Gastroesophageal sphincter (tissue), 4 donors: ENCODE measurements at regions not wholly inside any gene's neighbourhood (a gene's known extent, or its start where the extent isn't known, plus 50 kb on each side); places are given as distances from the start of the nearest gene placed in this dataset.
"Not testable (repeated sequence)": the region's sequence is repeated elsewhere in the genome, so short reads cannot be mapped to it uniquely, and the experiment has no call there.

Source experiments
- ATAC-seq: fragments of 150-250 bp; one replicate; pipeline ENCODE4 v1.9.1; 2016; ENCODE audit warnings: mild to moderate bottlenecking, moderate library complexity
- H3K27ac ChIP-seq, 4 donors: fragments of 200-600 bp; sonication (generic) in 3 of 4; 1 replicate in 3 of 4; 2 replicates in 1 of 4; pipeline ENCODE4 v1.5.1; 2016 to 2019
- H3K27me3 ChIP-seq: fragments of 200-600 bp; sonication (generic); one replicate; pipeline ENCODE4 v1.5.1; 2019
- H3K36me3 ChIP-seq, 2 donors: fragments of 200-600 bp; sonication (generic); one replicate each; pipeline ENCODE4 v1.5.1; 2019; ENCODE audit warnings: control low read depth in 1 of 2
- H3K4me1 ChIP-seq, 3 donors: fragments of 200-600 bp; sonication (generic); 1 replicate in 2 of 3; 2 replicates in 1 of 3; pipeline ENCODE4 v1.5.1; 2016 to 2019; ENCODE audit warnings: control low read depth in 2 of 3
- H3K4me3 ChIP-seq, 2 donors: fragments of 200-600 bp; sonication (generic); one replicate each; pipeline ENCODE4 v1.5.1; 2019; ENCODE audit warnings: mild to moderate bottlenecking in 1 of 2, moderate library complexity in 1 of 2
- H3K9me3 ChIP-seq, 3 donors: fragments of 200-600 bp; sonication (generic); one replicate each; pipeline ENCODE4 v1.5.1; 2017 to 2019; ENCODE audit warnings: control low read depth in 2 of 3
- EP300 ChIP-seq: sonication (generic); formaldehyde crosslinking; IDR thresholded peaks from one replicate; pipeline ENCODE4 v1.6.1; 2017; ENCODE audit warnings: antibody characterized with exemption, mild to moderate bottlenecking
- POLR2A ChIP-seq, 2 donors: fragments of 450-650 bp; IDR thresholded peaks; one replicate each; pipeline ENCODE4 v1.6.1; 2017; ENCODE audit warnings: antibody characterized with exemption in 2 of 2, mild to moderate bottlenecking in 2 of 2, moderate library complexity in 1 of 2
- POLR2AphosphoS5 ChIP-seq: sonication (generic); formaldehyde crosslinking; IDR thresholded peaks from one replicate; pipeline ENCODE4 v1.6.1; 2017; ENCODE audit warnings: antibody characterized with exemption
- WGBS, 2 donors: methylation state at CpG; one replicate each; pipeline ENCODE4 v1.1.5; 2018; ENCODE audit warnings: low coverage in 1 of 2; 5-methylcytosine and 5-hydroxymethylcytosine counted together
- TF ChIP-seq, protein P1 (sequence below), 4 experiments: fragments of 200-600 bp in 2 of 4; fragments of 450-650 bp in 2 of 4; sonication (generic) in 1 of 4; IDR thresholded peaks; one replicate each; pipeline ENCODE4 v1.5.1; 2017 to 2019; ENCODE audit warnings: antibody characterized with exemption in 4 of 4, mild to moderate bottlenecking in 2 of 4, moderate library complexity in 2 of 4

DNA sequence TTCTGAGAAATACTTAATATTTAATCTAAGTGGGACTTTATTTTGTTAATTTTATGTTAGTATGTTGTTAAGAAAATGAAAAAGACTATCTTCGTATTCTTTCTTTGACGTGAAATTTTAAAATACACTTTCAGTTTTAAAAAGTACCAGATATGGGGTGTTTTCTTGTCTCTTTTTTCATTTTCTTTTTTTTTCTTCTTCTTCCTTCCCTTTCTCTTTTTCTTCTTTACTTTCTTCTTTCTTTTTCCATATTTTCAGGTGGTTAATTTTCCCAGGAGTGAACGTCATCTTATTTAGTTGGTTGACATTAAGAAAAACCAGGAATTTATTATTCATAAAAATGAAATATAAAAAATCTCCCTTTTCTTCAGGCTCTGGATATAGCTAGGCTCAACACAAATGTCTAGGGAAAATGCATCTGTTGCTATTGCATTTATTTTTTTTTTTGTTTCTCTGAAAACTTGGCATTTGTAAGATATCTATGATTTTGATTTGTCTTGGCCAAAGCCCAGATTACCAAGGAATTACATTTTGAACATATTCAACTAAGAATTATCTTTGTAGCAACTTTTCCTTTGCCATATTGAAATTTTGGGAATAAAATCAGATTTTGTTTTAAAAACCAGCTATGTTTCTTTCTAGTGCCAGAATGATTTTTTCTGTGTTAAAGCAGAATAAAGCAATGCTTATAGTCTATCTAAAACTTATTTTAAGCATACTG lies 241.3 kb upstream of the FOXP2 start:
- H3K36me3 ChIP-seq: no peaks in the 10 kb centered on the region
- WGBS, 2 donors: 87 to 88% methylated on average over 2 to 3 of the region's 3 CpGs
- no peaks in the 10 kb centered on the region for H3K4me1 ChIP-seq
- H3K9me3 ChIP-seq: no peaks in the 10 kb centered on the region
- H3K27me3 ChIP-seq: no peaks in the 10 kb centered on the region
- no peak overlapping the region for H3K4me3 ChIP-seq
- H3K27ac ChIP-seq: no peak overlapping the region
- TF ChIP-seq POLR2A (IDR thresholded peaks at IDR 0.05): no peak
- TF ChIP-seq EP300: no peak
- TF ChIP-seq POLR2AphosphoS5: no peak
- TF ChIP-seq, protein P1, sequence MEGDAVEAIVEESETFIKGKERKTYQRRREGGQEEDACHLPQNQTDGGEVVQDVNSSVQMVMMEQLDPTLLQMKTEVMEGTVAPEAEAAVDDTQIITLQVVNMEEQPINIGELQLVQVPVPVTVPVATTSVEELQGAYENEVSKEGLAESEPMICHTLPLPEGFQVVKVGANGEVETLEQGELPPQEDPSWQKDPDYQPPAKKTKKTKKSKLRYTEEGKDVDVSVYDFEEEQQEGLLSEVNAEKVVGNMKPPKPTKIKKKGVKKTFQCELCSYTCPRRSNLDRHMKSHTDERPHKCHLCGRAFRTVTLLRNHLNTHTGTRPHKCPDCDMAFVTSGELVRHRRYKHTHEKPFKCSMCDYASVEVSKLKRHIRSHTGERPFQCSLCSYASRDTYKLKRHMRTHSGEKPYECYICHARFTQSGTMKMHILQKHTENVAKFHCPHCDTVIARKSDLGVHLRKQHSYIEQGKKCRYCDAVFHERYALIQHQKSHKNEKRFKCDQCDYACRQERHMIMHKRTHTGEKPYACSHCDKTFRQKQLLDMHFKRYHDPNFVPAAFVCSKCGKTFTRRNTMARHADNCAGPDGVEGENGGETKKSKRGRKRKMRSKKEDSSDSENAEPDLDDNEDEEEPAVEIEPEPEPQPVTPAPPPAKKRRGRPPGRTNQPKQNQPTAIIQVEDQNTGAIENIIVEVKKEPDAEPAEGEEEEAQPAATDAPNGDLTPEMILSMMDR (IDR thresholded peaks at IDR 0.05): no peak
- ATAC-seq: no peak

DNA sequence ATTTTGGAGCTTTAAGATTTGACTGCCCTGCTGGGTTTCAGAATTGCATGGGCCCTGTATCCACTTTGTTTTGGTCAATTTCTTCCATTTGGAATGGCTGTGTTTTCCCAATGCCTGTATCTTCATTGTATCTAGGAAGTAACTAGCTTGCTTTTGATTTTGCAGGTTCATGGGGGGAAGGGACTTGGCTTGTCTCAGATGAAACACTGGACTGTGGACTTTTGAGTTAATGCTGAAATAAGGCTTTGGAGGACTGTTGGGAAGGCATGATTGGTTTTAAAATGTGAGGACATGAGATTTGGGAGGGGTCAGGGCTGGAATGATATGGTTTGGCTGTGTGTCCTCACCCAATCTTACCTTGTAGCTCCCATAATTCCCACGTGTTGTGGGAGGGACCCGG lies 245.2 kb upstream of the FOXP2 start:
- H3K4me3 ChIP-seq, H3K4me1 ChIP-seq, H3K36me3 ChIP-seq, ATAC-seq, H3K9me3 ChIP-seq, H3K27me3 ChIP-seq, H3K27ac ChIP-seq: not testable (repeated sequence)
- 87 to 93% methylated on average over 2 of the region's 2 CpGs for WGBS, 2 donors

DNA sequence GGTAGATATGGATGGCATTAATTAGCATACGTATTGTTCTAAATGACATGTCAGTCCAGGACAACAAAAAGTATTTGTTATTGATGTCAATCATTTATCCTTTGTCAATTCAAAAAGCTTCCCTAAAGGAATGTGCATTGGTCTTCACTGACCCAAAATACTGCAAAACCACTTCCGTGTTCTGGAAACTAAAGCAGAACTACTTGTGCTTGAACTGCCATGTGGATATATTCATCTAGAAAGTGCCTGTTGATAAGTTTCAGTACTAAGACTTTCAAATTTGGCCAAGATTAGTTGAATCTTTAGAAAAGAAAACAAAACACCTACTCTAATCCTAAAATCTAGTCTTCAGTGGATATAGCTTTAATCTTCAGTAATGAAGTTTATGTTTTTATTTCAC lies 242.1 kb upstream of the PPP1R3A start:
- H3K9me3 ChIP-seq: no peaks in the 10 kb centered on the region
- no peak for TF ChIP-seq POLR2AphosphoS5
- TF ChIP-seq POLR2A (IDR thresholded peaks at IDR 0.05): no peak
- TF ChIP-seq, protein P1 (IDR thresholded peaks at IDR 0.05): no peak
- TF ChIP-seq EP300: no peak
- peaks cover 0 to 5% (median 2%) of the 10 kb centered on the region in 3 donors for H3K4me1 ChIP-seq
- H3K27me3 ChIP-seq: no peaks in the 10 kb centered on the region
- H3K4me3 ChIP-seq: no peak overlapping the region
- WGBS, 2 donors: 61 to 88% methylated on average over 2 of the region's 2 CpGs
- H3K36me3 ChIP-seq: no peaks in the 10 kb centered on the region
- no peak for ATAC-seq
- H3K27ac ChIP-seq: no peak overlapping the region

DNA sequence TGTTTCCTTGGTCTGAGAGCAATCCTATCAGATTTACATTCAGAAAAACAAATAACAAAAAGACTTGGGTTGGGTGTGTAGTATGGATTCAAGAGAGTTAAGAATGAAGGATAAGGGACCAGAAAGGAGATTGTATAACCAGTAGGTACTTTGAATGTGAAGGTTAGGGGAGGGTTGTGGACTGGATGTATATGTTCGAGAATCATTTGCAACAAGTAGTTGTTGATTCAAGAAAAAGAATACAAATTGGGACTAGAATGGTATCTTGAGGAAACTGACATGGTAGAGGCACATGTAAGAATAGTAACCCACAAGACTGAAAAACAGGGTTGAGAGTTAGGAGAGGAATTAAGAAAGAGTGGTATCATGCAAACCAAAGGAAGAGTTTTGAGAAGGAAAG lies 240.0 kb upstream of the PPP1R3A start:
- 87 to 100% methylated on average over 1 of the region's 1 CpG for WGBS, 2 donors
- H3K9me3 ChIP-seq: no peaks in the 10 kb centered on the region
- no peak for ATAC-seq
- peaks cover 2 to 17% (median 2%) of the 10 kb centered on the region in 3 donors for H3K4me1 ChIP-seq
- TF ChIP-seq, protein P1 (IDR thresholded peaks at IDR 0.05): no peak
- no peak for TF ChIP-seq EP300
- no peak for TF ChIP-seq POLR2A (IDR thresholded peaks at IDR 0.05)
- no peak for TF ChIP-seq POLR2AphosphoS5
- no peak overlapping the region for H3K4me3 ChIP-seq
- no peaks in the 10 kb centered on the region for H3K36me3 ChIP-seq
- H3K27me3 ChIP-seq: no peaks in the 10 kb centered on the region
- H3K27ac ChIP-seq: no peak overlapping the region

DNA sequence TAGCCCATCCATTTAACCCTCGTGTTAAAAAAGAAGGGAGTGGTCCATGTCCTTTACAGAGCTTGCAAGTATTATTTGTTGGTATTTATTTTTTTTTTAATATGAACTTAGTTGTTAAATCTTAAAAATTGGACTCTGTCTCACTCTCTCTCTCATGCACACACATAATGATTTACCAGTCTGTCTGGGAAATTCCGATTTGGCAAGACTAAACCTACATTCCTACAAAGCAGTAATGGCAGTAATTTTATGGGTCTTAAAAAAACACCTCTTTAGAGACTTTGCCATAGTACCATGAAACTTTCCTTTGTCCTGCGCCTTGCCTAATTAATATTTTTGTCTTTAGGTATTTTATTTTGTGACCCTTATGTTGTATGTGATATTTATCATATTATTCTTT lies 239.5 kb upstream of the PPP1R3A start:
- Histone ChIP-seq H3K4me1 (peaks cover 2 to 17% (median 2%) of the 10 kb centered on the region in 3 donors), H3K27me3 (no peaks in the 10 kb centered on the region), H3K36me3 (no peaks in the 10 kb centered on the region), H3K27ac (no peak overlapping the region), H3K9me3 (no peaks in the 10 kb centered on the region), H3K4me3 (no peak overlapping the region)
- TF ChIP-seq, protein P1 (IDR thresholded peaks at IDR 0.05): no peak
- TF ChIP-seq POLR2A (IDR thresholded peaks at IDR 0.05) (no peak), EP300 (no peak), POLR2AphosphoS5 (no peak)
- no peak for ATAC-seq
- 84 to 94% methylated on average over 2 to 3 of the region's 3 CpGs for WGBS, 2 donors
